ENCODE measurements at regions not wholly inside any gene's neighbourhood (a gene's known extent, or its start where the extent isn't known, plus 50 kb on each side); places are given as distances from the start of the nearest gene placed in this dataset.

DNA sequence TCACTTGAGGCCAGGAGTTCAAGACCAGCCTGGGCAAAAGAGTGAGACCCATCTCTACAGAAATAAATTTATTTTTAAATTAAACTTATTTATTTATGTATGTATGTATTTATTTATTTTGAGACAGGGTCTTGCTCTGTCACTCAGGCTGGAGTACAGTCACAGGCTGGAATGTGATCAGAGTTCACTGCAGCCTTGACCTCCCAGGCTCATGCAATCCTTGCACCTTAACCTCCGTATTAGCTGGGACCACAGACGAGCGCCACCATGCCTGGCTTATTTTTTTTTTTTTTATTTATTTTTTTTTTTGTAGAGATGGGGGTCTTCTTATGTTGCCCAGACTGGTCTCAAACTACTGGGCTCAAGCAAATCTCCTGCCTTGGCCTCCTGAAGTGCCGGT is 135.2 kb upstream of the HES1 start:
- DNase-seq, result no peak
- no peaks in the 10 kb centered on the region; a peak in 1 of 5 replicates for H3K9me3 Mint-ChIP-seq
- Histone ChIP-seq H2BK20ac (ENCODE audit: low read depth, low read length, poor library complexity, severe bottlenecking) (no peak overlapping the region), H3K9me3 (ENCODE audit: control insufficient read depth, low read depth, low read length) (no peaks in the 10 kb centered on the region), H4K5ac (ENCODE audit: insufficient read length, low read depth, low read length) (no peak overlapping the region), H3K27me3 (ENCODE audit: insufficient read depth, low read length) (no peaks in the 10 kb centered on the region), H2AFZ (ENCODE audit: low read length) (no peak overlapping the region), H3K27ac (ENCODE audit: insufficient read length, low read depth, low read length) (no peak overlapping the region), H2BK5ac (ENCODE audit: insufficient read length, low read length) (no peak overlapping the region), H3K79me1 (ENCODE audit: insufficient read depth, low read depth, low read length, poor library complexity, severe bottlenecking) (no peaks in the 10 kb centered on the region), H3K23me2 (ENCODE audit: insufficient read length, low read depth, low read length, poor library complexity, severe bottlenecking) (peaks cover 6% of the 10 kb centered on the region), H4K8ac (replicated peaks; ENCODE audit: insufficient read length, low read depth, low read length) (no peak overlapping the region), H3K9ac (ENCODE audit: extremely low read depth, insufficient read length, low read length) (no peak overlapping the region), H3T11ph (ENCODE audit: low read length) (no peak overlapping the region), H3K4me1 (ENCODE audit: insufficient read depth, low read length) (peaks cover 6% of the 10 kb centered on the region; the same call in 1 of the 2 replicates), H3K4me2 (ENCODE audit: insufficient read depth, insufficient read length, low read length) (no peak overlapping the region), H3K4ac (ENCODE audit: low read depth, low read length) (no peak overlapping the region), H3K23ac (ENCODE audit: insufficient read length, low read depth, low read length) (no peak overlapping the region), H3K56ac (ENCODE audit: insufficient read length, low read depth, low read length) (no peak overlapping the region), H3K79me2 (ENCODE audit: insufficient read depth, low read length) (no peaks in the 10 kb centered on the region), H3K14ac (ENCODE audit: insufficient read depth, low read length) (no peak overlapping the region), H2BK15ac (ENCODE audit: low read depth, low read length) (no peak overlapping the region), H4K20me1 (ENCODE audit: control insufficient read depth, insufficient read depth, insufficient read length) (no peaks in the 10 kb centered on the region), H4K91ac (ENCODE audit: insufficient read length, low read depth, low read length) (no peak overlapping the region), H2BK120ac (ENCODE audit: low read depth, low read length, poor library complexity, severe bottlenecking) (no peak overlapping the region), H3K18ac (ENCODE audit: insufficient read length, low read depth, low read length) (no peak overlapping the region), H2AK5ac (ENCODE audit: insufficient read length, low read length) (no peak overlapping the region), H2BK12ac (ENCODE audit: insufficient read length, low read depth, low read length) (no peak overlapping the region)
- no peak overlapping the region for H3K4me3 Mint-ChIP-seq
- no CpG with 5 or more reads among the region's 4 CpGs for WGBS (ENCODE audit: extremely low coverage, insufficient read length, low lambda C conversion rate)
- peaks cover 53 to 58% of the 10 kb centered on the region in 2 experiments for H3K4me1 Mint-ChIP-seq
- peaks cover 43% of the 10 kb centered on the region for H3K27me3 Mint-ChIP-seq (ENCODE audit: low read depth)
- H3K27ac Mint-ChIP-seq, result no peak overlapping the region
- TF ChIP-seq, protein P1, sequence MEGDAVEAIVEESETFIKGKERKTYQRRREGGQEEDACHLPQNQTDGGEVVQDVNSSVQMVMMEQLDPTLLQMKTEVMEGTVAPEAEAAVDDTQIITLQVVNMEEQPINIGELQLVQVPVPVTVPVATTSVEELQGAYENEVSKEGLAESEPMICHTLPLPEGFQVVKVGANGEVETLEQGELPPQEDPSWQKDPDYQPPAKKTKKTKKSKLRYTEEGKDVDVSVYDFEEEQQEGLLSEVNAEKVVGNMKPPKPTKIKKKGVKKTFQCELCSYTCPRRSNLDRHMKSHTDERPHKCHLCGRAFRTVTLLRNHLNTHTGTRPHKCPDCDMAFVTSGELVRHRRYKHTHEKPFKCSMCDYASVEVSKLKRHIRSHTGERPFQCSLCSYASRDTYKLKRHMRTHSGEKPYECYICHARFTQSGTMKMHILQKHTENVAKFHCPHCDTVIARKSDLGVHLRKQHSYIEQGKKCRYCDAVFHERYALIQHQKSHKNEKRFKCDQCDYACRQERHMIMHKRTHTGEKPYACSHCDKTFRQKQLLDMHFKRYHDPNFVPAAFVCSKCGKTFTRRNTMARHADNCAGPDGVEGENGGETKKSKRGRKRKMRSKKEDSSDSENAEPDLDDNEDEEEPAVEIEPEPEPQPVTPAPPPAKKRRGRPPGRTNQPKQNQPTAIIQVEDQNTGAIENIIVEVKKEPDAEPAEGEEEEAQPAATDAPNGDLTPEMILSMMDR (conservative IDR thresholded peaks at IDR 0.05), result no peak
- no peaks in the 10 kb centered on the region for H3K36me3 Mint-ChIP-seq (ENCODE audit: insufficient read depth in 1 of 3, low read depth in 3 of 3)

Data from H9 (cell line).